ENCODE measurements at regions not wholly inside any gene's neighbourhood (a gene's known extent, or its start where the extent isn't known, plus 50 kb on each side); places are given as distances from the start of the nearest gene placed in this dataset.
"Not testable (repeated sequence)": the region's sequence is repeated elsewhere in the genome, so short reads cannot be mapped to it uniquely, and the experiment has no call there.

- intact Hi-C loops (cut with DNase I), result no loop called here
- Histone ChIP-seq H3K4me1 (ENCODE audit: insufficient read depth) (no peaks in the 10 kb centered on the region), H3K27me3 (no peaks in the 10 kb centered on the region), H3K27ac (no peak overlapping the region), H3K9me3 (no peaks in the 10 kb centered on the region), H3K36me3 (no peaks in the 10 kb centered on the region), H3K4me3 (no peak overlapping the region)
- no peak for DNase-seq
- 67 to 77% (median 73%) methylated on average over 12 of the region's 12 CpGs for WGBS, 3 donors
- no peak for TF ChIP-seq EP300 (IDR thresholded peaks at IDR 0.05)
Measured at GRCh38 chr19:20271215-20271926, 104.4 kb downstream of the ZNF486 start.

- Histone ChIP-seq H3K27me3 (no peaks in the 10 kb centered on the region), H3K36me3 (no peaks in the 10 kb centered on the region), H3K9me3 (no peaks in the 10 kb centered on the region), H3K4me3 (no peak overlapping the region), H3K27ac (no peak overlapping the region), H3K4me1 (ENCODE audit: insufficient read depth) (no peaks in the 10 kb centered on the region)
- DNase-seq, result no peak
- intact Hi-C loops (cut with DNase I), result no loop called here
- TF ChIP-seq EP300 (IDR thresholded peaks at IDR 0.05) (no peak), CTCF (IDR thresholded peaks at IDR 0.05) (no peak), POLR2A (IDR thresholded peaks at IDR 0.05) (no peak)
- WGBS, 3 donors, result 86 to 90% (median 87%) methylated on average over 7 of the region's 7 CpGs
Measured at GRCh38 chr19:20269461-20269860, 102.4 kb downstream of the ZNF486 start.

- DNase-seq; H3K4me1 ChIP-seq (ENCODE audit: insufficient read depth); intact Hi-C loops (cut with DNase I); H3K36me3 ChIP-seq; H3K9me3 ChIP-seq; H3K4me3 ChIP-seq; H3K27me3 ChIP-seq; H3K27ac ChIP-seq: not testable (repeated sequence)
Measured at GRCh38 chr19:20261513-20261912, 94.5 kb downstream of the ZNF486 start.

- intact Hi-C loops (cut with DNase I); H3K27me3 ChIP-seq; H3K9me3 ChIP-seq; H3K27ac ChIP-seq; DNase-seq; H3K4me1 ChIP-seq (ENCODE audit: insufficient read depth); H3K36me3 ChIP-seq; H3K4me3 ChIP-seq: not testable (repeated sequence)
- WGBS, 3 donors, result 49 to 60% (median 58%) methylated on average over 8 of the region's 8 CpGs
Measured at GRCh38 chr19:20260738-20261137, 93.7 kb downstream of the ZNF486 start.

GRCh38 chr19:20259615-20260014 is 92.6 kb downstream of the ZNF486 start:
- no peaks in the 10 kb centered on the region for H3K27me3 ChIP-seq
- no peaks in the 10 kb centered on the region for H3K9me3 ChIP-seq
- no peak overlapping the region for H3K27ac ChIP-seq
- no peak overlapping the region for H3K4me3 ChIP-seq
- 77 to 90% (median 82%) methylated on average over 1 of the region's 1 CpG for WGBS, 3 donors
- TF ChIP-seq POLR2A (IDR thresholded peaks at IDR 0.05) (no peak), EP300 (IDR thresholded peaks at IDR 0.05) (no peak), CTCF (IDR thresholded peaks at IDR 0.05) (no peak)
- H3K4me1 ChIP-seq (ENCODE audit: insufficient read depth), result no peaks in the 10 kb centered on the region
- intact Hi-C loops (cut with DNase I), result no loop called here
- H3K36me3 ChIP-seq, result no peaks in the 10 kb centered on the region
- DNase-seq, result no peak

GRCh38 chr19:20256606-20257005 is 89.6 kb downstream of the ZNF486 start:
- TF ChIP-seq POLR2A (IDR thresholded peaks at IDR 0.05), result no peak
- no peak for TF ChIP-seq CTCF (IDR thresholded peaks at IDR 0.05)
- no peak for TF ChIP-seq EP300 (IDR thresholded peaks at IDR 0.05)
- DNase-seq, result no peak
- H3K27ac ChIP-seq, result no peak overlapping the region
- intact Hi-C loops (cut with DNase I), result no loop called here
- no peaks in the 10 kb centered on the region for H3K27me3 ChIP-seq
- no peaks in the 10 kb centered on the region for H3K9me3 ChIP-seq
- 88 to 100% (median 98%) methylated on average over 2 of the region's 2 CpGs for WGBS, 3 donors
- no peaks in the 10 kb centered on the region for H3K36me3 ChIP-seq
- no peak overlapping the region for H3K4me3 ChIP-seq
- H3K4me1 ChIP-seq (ENCODE audit: insufficient read depth), result no peaks in the 10 kb centered on the region

Measured in ovary (tissue), 7 donors.